ENCODE measurements at regions not wholly inside any gene's neighbourhood (a gene's known extent, or its start where the extent isn't known, plus 50 kb on each side); places are given as distances from the start of the nearest gene placed in this dataset.

- no peak overlapping the region for H3K9ac ChIP-seq (ENCODE audit: low read length)
- H3K27ac Mint-ChIP-seq: no peak overlapping the region
- H3K27ac ChIP-seq (ENCODE audit: low read length in 2 of 2): no peak overlapping the region
- no peak overlapping the region for H2AFZ ChIP-seq (ENCODE audit: insufficient read depth, low read depth, low read length, poor library complexity, severe bottlenecking)
- no peak overlapping the region for H3K4me3 Mint-ChIP-seq
- H3K4me2 ChIP-seq (replicated peaks; ENCODE audit: low read depth, low read length, poor library complexity, severe bottlenecking): no peak overlapping the region
- ChIA-PET POLR2A (no interaction called here), CTCF (interaction anchor here (0.9 kb wide), 1 partner anchor 28 kb away, joined by 3 read pairs; no protein-coding TSS in a partner anchor)
- DNase-seq (no peak), ATAC-seq (ENCODE audit: low read depth) (no peak)
- 100% methylated on average over 1 of the region's 2 CpGs for WGBS (ENCODE audit: insufficient coverage)
- no peak for TF ChIP-seq EZH2 (IDR thresholded peaks at IDR 0.05; ENCODE audit: borderline replicate concordance, insufficient read depth, low read depth, low read length, poor library complexity, severe bottlenecking)
- no peak for TF ChIP-seq CTCF (IDR thresholded peaks at IDR 0.05)
- no peaks in the 10 kb centered on the region for H4K20me1 ChIP-seq (ENCODE audit: control insufficient read depth, insufficient read depth, low read length, poor library complexity, severe bottlenecking)
- H3K4me3 ChIP-seq (ENCODE audit: control extremely low read depth in 1 of 5, extremely low read depth in 1 of 5, insufficient read depth in 1 of 5, low read depth in 2 of 5, low read length in 4 of 5): no peak overlapping the region
- no peaks in the 10 kb centered on the region for H3K27me3 Mint-ChIP-seq
- H3K9me3 ChIP-seq (ENCODE audit: control extremely low read depth in 1 of 3, control insufficient read depth in 2 of 3, insufficient read depth in 1 of 3, low read length in 2 of 3): no peaks in the 10 kb centered on the region
- no peaks in the 10 kb centered on the region for H3K4me1 Mint-ChIP-seq
- no peaks in the 10 kb centered on the region for H3K4me1 ChIP-seq (ENCODE audit: control insufficient read depth in 2 of 2, insufficient read depth in 2 of 2, low read length in 2 of 2)
- H3K27me3 ChIP-seq (replicated peaks in 1 of 4; ENCODE audit: control extremely low read depth in 1 of 4, control insufficient read depth in 3 of 4, insufficient read depth in 4 of 4, low read length in 3 of 4): no peaks in the 10 kb centered on the region
- intact Hi-C loops (cut with micrococcal nuclease): no loop called here
- no peaks in the 10 kb centered on the region for H3K79me2 ChIP-seq (ENCODE audit: control insufficient read depth, insufficient read depth, low read length)
- peaks cover 5% of the 10 kb centered on the region for H3K9me3 Mint-ChIP-seq (ENCODE audit: insufficient read depth)
- no peaks in the 10 kb centered on the region for H3K36me3 ChIP-seq (replicated peaks in 1 of 2; ENCODE audit: control extremely low read depth in 1 of 2, control insufficient read depth in 1 of 2, extremely low read depth in 1 of 2, insufficient read depth in 2 of 2, low read length in 1 of 2)
These were observed 411.0 kb upstream of the CDH11 start for GRCh38 chr16:65532846-65533245.

- ChIA-PET CTCF (interaction anchor here (0.9 kb wide), 1 partner anchor 27 kb away, joined by 3 read pairs; no protein-coding TSS in a partner anchor), POLR2A (no interaction called here)
- TF ChIP-seq CTCF (IDR thresholded peaks at IDR 0.05): no peak
- TF ChIP-seq EZH2 (IDR thresholded peaks at IDR 0.05; ENCODE audit: borderline replicate concordance, insufficient read depth, low read depth, low read length, poor library complexity, severe bottlenecking): no peak
- Histone ChIP-seq H3K27me3 (replicated peaks in 1 of 4; ENCODE audit: control extremely low read depth in 1 of 4, control insufficient read depth in 3 of 4, insufficient read depth in 4 of 4, low read length in 3 of 4) (no peaks in the 10 kb centered on the region), H3K4me3 (ENCODE audit: control extremely low read depth in 1 of 5, extremely low read depth in 1 of 5, insufficient read depth in 1 of 5, low read depth in 2 of 5, low read length in 4 of 5) (no peak overlapping the region), H3K4me2 (replicated peaks; ENCODE audit: low read depth, low read length, poor library complexity, severe bottlenecking) (no peak overlapping the region), H3K9ac (ENCODE audit: low read length) (no peak overlapping the region), H2AFZ (ENCODE audit: insufficient read depth, low read depth, low read length, poor library complexity, severe bottlenecking) (no peak overlapping the region), H3K9me3 (ENCODE audit: control extremely low read depth in 1 of 3, control insufficient read depth in 2 of 3, insufficient read depth in 1 of 3, low read length in 2 of 3) (peaks cover 0 to 5% (median 0%) of the 10 kb centered on the region in 3 donors), H3K36me3 (replicated peaks in 1 of 2; ENCODE audit: control extremely low read depth in 1 of 2, control insufficient read depth in 1 of 2, extremely low read depth in 1 of 2, insufficient read depth in 2 of 2, low read length in 1 of 2) (no peaks in the 10 kb centered on the region), H3K27ac (ENCODE audit: low read length in 2 of 2) (no peak overlapping the region), H3K79me2 (ENCODE audit: control insufficient read depth, insufficient read depth, low read length) (no peaks in the 10 kb centered on the region), H4K20me1 (ENCODE audit: control insufficient read depth, insufficient read depth, low read length, poor library complexity, severe bottlenecking) (no peaks in the 10 kb centered on the region), H3K4me1 (ENCODE audit: control insufficient read depth in 2 of 2, insufficient read depth in 2 of 2, low read length in 2 of 2) (no peaks in the 10 kb centered on the region)
- Mint-ChIP-seq H3K27ac (no peak overlapping the region), H3K4me1 (no peaks in the 10 kb centered on the region), H3K4me3 (no peak overlapping the region), H3K9me3 (ENCODE audit: insufficient read depth) (peaks cover 5% of the 10 kb centered on the region), H3K27me3 (no peaks in the 10 kb centered on the region)
- WGBS (ENCODE audit: insufficient coverage): 70% methylated on average over 4 of the region's 6 CpGs
- ATAC-seq (ENCODE audit: low read depth) (no peak), DNase-seq (no peak)
- intact Hi-C loops (cut with micrococcal nuclease): no loop called here
These were observed 410.4 kb upstream of the CDH11 start for GRCh38 chr16:65532258-65532657.
